ENCODE measurements at regions not wholly inside any gene's neighbourhood (a gene's known extent, or its start where the extent isn't known, plus 50 kb on each side); places are given as distances from the start of the nearest gene placed in this dataset.

GRCh38 chr7:136566491-136566890 lies 302.0 kb upstream of the CHRM2 start (continued):
- TF ChIP-seq SAP30 (IDR thresholded peaks at IDR 0.05; ENCODE audit: insufficient read depth, insufficient replicate concordance, low read length) (no peak), SUZ12 (IDR thresholded peaks at IDR 0.05; ENCODE audit: low read length) (no peak), ZNF274 (IDR thresholded peaks at IDR 0.05; ENCODE audit: borderline replicate concordance, extremely low read depth, low read length) (no peak), GABPA (IDR thresholded peaks at IDR 0.05; ENCODE audit: borderline replicate concordance, insufficient read depth, low read length) (no peak), CREB1 (IDR thresholded peaks at IDR 0.05) (no peak), MAX (IDR thresholded peaks at IDR 0.05) (no peak), BACH1 (IDR thresholded peaks at IDR 0.05; ENCODE audit: low read length) (no peak), KDM5A (IDR thresholded peaks at IDR 0.05; ENCODE audit: low read length) (no peak)
